Uterus (tissue), 2 donors: ENCODE measurements at regions not wholly inside any gene's neighbourhood (a gene's known extent, or its start where the extent isn't known, plus 50 kb on each side); places are given as distances from the start of the nearest gene placed in this dataset.

Experiments used
- CTCF ChIP-seq, 4 experiments: fragments of 200-600 bp in 2 of 4; fragments of 450-650 bp in 2 of 4; sonication (generic) in 2 of 4; IDR thresholded peaks; one replicate each; pipeline ENCODE4 v1.5.1; 2016 to 2019; ENCODE audit warnings: antibody characterized with exemption in 4 of 4, mild to moderate bottlenecking in 2 of 4, moderate library complexity in 1 of 4
- POLR2A ChIP-seq, 2 donors: fragments of 450-650 bp; IDR thresholded peaks; one replicate each; pipeline ENCODE4 v1.6.1; 2016; ENCODE audit warnings: antibody characterized with exemption in 2 of 2, mild to moderate bottlenecking in 1 of 2, moderate library complexity in 1 of 2

GRCh38 chr9:36748322-36748899 is 175.7 kb downstream of the MELK start:
- TF ChIP-seq CTCF (IDR thresholded peaks at IDR 0.05): no peak
- no peak for TF ChIP-seq POLR2A (IDR thresholded peaks at IDR 0.05)
